HG03196 (cell line): ENCODE measurements at regions not wholly inside any gene's neighbourhood (a gene's known extent, or its start where the extent isn't known, plus 50 kb on each side); places are given as distances from the start of the nearest gene placed in this dataset.
"Not testable (repeated sequence)": the region's sequence is repeated elsewhere in the genome, so short reads cannot be mapped to it uniquely, and the experiment has no call there.

Source experiments
- ATAC-seq: cut with Tn5 transposase; IDR thresholded peaks from one replicate; pipeline ENCODE4 v1.9.1; 2021; ENCODE audit not compliant: unreplicated experiment

DNA sequence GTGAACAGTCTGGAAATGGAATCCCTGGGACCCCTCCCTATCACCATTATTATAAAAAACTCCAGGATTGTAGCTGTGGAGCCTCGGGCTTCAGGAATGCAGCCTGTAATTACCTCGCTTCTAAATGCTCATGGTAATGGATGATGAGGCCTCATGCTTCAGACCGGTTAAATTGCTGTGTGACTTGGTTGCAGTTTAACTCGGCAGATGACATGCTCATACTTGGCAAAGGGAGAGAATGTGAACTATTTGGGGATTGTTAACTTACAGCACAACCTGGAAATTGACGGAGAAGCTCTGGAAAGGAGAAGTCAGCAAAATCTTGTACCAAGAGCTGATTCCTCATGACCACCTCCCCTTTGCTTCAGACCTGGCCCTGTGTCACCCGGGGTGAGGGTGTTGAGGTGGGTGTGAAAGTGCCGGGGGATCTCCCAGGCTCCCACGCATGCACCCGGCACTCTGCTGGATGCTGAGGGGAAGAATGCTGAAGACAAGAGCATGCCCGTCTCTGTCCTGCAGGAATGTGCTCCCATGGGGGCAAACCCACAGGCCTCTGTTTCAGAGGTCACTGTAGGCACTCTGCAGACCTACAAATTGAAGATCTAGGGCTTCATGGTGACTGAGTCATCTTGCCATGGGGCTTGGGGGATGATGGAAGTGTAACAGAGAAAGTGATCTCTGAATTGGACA is 364.8 kb downstream of the RPS6KC1 start:
- ATAC-seq, result no peak

DNA sequence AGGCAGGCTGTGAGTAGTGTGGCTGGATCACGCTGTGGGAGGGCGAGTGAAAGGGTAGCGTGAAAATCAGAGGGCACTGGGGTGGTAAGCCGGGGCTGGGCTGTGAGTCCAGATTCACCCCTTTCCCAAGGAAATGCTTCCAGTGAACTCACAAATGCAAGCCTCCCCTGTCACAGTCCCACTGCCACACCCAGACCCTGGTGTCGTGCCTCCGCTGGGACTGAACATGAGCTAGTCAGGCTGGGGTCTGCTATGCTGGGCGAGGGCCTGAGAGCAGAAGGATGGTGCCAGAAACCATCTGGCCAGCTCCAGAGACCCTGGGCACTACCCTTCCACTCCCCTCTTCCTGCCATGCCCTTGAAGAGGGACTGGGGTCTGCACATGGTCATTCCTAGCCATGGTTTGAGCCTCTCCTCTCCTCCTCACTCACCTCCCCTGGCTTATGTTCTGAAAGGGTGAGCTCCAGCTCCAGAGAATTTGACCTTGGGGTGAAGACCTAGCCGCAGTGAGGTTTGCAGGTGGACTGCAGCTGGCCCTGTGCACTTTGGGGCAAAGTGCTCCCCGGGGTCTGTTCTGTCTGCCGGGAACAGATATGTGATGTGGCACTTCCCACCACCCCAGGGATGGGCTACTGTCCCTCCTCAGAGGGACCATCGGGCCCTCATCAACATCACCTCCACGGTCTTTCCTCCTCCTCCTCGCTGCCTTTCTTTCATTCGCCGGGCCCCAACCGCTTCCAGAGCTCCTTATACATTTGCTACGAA is 365.6 kb downstream of the RPS6KC1 start:
- no peak for ATAC-seq

GRCh38 chr1:213417225-213417820 is 366.3 kb downstream of the RPS6KC1 start:
- no peak for ATAC-seq

- no peak for ATAC-seq
These were observed 366.8 kb downstream of the RPS6KC1 start for GRCh38 chr1:213417846-213418245.

GRCh38 chr1:213418268-213419071 is 367.4 kb downstream of the RPS6KC1 start:
- no peak for ATAC-seq

DNA sequence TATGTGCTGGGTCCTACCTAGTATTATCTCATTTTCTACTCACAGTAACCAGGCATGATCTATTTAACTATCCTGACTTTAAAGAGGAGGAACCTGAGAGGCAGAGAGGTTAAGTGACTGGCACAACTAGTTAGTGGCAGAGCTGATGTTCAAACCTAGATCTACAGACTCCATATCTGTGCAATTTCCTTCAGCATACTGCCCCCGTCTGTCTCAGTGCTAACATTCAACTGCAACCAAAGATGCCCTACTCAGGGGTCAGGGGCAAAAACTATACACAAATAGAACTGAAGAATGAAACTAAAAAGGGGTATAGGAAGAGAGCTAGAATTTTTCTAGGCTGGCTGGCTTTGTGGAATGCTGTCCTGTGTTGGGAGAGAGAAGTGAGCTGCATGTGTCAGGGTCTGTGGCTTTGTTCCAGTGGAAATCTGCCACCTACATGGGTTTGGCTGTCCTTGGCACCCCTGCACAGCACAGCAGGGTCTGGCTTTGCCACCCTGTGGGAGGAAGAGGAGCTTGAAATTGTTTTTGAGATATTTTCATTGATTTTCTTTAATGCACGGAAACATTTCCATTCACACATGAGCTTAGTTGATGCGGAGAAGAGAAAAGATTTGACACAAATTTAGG is 368.5 kb downstream of the RPS6KC1 start:
- ATAC-seq, result no peak

DNA sequence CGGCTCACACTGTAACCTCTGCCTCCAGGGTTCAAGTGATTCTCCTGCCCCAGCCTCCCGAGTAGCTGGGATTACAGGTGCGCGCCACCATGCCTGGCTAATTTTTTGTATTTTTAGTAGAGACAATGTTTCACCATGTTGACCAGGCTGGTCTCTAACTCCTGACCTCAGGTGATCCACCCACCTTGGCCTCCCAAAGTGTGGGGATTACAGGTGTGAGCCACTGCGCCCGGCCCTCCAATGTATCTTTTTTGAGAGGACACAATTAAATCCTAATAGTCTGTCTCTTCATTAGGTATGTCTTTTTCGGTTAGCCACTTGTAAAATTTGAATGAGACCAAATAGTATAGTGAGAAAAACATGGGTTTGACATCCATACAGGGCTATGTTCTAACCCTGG is 370.1 kb downstream of the RPS6KC1 start:
- not testable (repeated sequence) for ATAC-seq

GRCh38 chr1:213423041-213423440 is 372.0 kb downstream of the RPS6KC1 start:
- ATAC-seq, result no peak

GRCh38 chr1:213423605-213424004 is 372.6 kb downstream of the RPS6KC1 start:
- ATAC-seq, result no peak

- ATAC-seq, result no peak
These were observed 374.5 kb downstream of the RPS6KC1 start for GRCh38 chr1:213425376-213426030.

GRCh38 chr1:213429642-213430041 is 378.6 kb downstream of the RPS6KC1 start:
- ATAC-seq, result no peak

DNA sequence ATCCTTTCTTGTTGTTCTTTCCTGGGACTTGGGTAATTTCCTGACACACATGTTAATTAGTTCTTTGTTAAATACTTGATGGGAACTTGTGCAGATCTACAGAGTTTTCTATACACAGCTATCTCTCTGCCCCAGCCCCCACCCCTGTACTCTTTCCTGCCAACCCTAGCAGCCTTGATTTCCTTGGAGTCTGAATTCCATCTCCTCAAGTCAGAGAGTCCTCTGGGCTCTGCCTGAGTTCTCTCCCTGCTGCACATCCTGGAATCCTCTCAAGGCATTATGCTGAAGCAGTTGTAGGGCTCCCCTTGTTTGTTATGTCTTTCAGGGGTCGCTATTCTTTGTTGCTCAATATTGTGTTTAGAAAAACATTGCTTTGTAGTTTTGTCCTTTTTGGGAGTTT is 384.7 kb downstream of the RPS6KC1 start:
- no peak for ATAC-seq

DNA sequence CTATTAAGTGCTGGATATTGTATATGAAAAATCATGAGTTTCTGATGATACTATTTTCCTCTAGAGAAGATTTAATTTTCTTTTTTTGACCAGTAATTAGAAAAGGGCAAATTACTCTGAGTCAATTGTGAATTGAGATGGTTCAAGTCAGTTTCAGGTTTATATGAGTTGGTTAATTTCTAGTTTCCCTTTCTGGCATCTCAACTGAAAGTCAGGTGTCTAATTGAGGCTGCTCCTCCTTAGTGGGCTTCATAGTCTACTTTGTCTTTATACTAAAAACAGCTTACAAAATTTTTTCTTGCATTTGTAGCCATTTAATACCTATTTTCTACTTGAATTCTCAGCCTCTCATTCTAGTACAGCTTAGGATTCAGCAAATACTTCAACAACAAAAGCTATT is 387.3 kb downstream of the RPS6KC1 start:
- ATAC-seq, result no peak

DNA sequence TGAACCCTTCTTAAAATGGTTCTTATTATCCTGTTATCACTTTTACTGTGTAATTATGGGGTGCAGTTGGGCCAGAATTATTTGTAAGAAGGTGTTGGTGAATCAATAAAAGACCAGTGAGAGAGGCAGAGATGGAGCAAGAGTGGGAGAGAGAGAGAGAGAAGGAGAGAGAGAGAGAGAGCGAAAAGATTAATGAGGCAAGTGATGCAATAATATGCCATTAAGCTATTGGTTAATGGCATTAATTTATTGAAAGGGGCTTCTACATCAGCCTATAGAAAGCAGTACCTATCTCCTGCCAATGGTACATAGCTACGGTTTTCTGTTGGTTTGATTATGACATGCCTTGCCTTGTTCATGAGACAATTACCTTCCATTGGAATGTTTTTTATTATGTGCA is 388.7 kb downstream of the RPS6KC1 start:
- no peak for ATAC-seq

DNA sequence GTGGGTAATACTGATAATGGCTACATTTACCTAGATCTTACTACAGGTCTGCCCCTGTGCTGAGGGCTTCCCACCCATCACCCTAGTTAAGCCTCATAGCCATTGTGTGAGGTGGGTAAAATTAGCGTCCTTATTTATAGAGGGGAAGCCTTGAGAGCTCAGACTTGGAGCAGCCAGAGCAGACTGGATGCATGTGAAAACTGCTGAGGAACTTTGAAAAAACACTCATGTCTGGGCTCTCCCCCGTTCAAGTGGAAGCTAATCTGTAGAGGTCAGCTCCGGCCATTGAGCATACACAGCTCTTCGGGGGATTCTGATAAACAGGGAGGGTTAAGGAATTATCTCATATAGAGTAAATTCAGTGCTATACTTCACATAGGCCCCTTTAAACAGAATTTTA is 389.7 kb downstream of the RPS6KC1 start:
- no peak for ATAC-seq

DNA sequence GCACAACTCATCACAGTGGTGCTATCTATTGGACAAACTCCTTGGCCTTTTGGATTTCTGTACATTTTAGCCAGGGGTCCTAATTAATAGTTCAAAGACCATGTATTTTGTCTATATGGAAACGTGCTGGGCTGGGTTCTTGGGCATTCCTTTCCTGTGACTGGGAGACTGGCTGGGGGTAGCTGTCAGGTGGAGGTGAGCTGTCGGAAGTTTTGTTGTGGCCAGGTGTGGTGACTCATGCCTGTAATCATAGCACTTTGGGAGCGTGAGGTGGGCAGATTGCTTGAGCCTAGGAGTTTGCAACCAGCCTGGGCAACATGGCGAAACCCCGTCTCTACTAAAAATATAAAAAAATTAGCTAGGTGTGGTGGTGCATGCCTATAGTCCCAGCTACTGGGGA is 392.4 kb downstream of the RPS6KC1 start:
- no peak for ATAC-seq

- no peak for ATAC-seq
These were observed 393.2 kb downstream of the RPS6KC1 start for GRCh38 chr1:213444224-213444623.

- no peak for ATAC-seq
These were observed 395.5 kb downstream of the RPS6KC1 start for GRCh38 chr1:213446496-213446895.

- ATAC-seq, result no peak
These were observed 397.3 kb downstream of the RPS6KC1 start for GRCh38 chr1:213448360-213448759.

DNA sequence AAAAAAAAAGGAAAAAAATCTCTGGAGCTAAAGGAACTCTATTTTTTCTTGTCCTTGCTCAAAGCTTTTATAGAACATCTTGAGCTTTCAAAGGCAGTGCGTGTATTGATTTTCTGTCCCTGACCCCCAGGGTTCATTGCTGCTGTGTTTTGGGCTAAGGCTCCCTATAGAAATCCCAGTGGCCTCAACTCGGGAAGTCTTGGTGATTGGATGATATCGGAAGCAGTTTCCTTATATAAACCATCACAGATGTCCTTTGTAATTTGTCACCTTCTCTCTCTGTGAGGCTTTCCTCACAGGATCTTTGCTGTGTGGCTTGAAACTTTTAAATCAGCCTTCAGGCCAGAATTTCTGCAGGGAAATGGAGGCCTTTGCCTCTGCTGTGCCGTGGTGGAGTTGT is 397.7 kb downstream of the RPS6KC1 start:
- no peak for ATAC-seq
